GM21515 (cell line): ENCODE measurements at regions not wholly inside any gene's neighbourhood (a gene's known extent, or its start where the extent isn't known, plus 50 kb on each side); places are given as distances from the start of the nearest gene placed in this dataset.

Experiments
- ATAC-seq: cut with Tn5 transposase; IDR thresholded peaks from one replicate; pipeline ENCODE4 v1.9.1; 2021; ENCODE audit not compliant: unreplicated experiment

DNA sequence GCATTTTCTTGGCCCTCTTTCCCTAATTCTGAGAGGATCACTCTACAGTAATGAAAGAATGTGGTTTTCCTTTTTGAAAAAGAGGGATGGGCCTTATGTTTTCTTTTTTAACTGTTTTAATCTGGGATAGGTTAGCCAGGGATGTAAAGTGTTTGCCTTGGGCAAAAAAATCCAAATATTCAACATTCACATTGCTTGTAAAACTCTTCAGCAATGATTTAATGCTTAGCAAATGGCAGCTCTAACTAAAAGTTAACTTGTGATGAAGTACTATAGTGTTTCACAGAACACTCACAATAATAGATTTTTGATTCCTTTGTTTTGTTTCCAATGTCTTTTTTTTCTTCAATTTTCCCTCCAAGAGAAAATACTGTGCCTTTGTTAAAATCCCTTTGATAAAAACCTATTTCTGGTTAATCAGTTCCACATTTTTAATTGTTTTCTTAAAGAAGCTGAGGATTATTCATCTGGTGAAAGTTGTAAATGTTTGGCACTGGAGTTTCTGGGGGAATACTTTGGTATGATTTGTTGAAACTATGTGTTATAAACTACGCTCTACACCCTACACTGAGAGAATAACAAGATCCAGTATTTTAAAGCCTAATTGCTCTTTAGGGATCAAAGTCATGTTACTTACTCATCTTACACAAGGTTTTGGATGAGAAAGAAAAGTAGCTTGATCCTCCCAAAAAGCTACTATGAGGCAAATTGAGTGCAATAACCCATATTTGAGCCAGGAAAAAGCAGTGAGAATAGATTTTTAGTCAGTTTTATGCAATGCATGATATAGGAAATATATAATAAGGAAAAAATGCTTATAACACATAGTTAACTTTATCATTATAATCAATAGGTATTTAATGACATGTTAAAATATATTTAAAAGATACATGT lies 335.8 kb downstream of the EPHA7 start:
- no peak for ATAC-seq

DNA sequence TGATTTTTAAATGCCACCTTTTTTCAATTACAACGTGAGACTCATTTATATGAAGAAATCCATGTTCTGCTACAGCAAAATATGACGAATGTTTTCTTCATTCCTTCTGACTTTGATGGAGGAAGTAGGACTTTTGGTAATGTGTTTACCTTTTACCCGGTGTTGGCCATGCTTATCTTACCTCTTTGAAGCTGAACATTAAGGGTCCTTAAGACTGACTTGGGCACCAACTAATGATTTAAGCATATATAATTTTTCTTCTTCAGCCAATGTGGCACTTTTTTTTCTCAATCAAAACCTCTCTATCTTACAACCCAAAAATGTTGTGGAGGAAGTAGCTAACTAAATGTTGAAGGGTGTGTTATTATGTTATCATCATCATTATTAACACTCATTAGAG lies 337.5 kb downstream of the EPHA7 start:
- ATAC-seq, result no peak

DNA sequence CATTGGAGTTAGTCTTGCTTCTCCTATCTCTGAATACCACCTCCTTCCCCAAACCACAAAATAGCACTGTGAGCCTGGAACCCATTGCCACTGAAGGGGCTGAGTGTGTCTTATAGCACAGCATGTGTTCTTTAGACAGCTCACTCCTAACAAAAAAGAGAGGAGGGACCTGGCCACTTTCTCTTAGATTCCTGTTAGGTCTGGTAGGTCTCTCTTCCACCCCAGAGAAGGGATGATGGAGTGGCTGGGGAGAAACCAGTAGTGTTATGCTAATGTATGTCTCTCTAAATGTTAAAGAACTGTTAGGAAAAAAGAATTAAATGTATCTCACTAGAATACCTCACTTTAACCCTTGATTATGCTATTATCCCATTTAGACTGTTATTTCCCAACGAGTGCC lies 340.3 kb downstream of the EPHA7 start:
- no peak for ATAC-seq

DNA sequence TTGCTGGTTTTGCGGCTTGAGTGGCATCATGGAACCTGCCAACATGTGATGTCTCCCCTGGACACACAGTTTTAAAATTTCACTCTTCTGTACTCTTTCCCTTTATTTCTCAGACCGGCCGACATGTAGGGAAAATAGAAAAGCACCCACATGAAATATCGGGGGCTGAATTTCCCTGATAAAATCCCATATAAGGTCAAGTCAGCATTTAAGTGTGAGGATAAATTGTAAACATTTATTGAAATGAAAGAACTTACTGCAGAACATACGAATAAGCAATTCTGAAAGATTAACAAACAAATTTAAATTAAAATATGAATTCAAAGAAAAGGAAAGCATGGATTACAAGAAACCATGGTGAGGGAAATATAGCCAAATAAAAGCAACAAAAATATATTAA lies 345.5 kb downstream of the EPHA7 start:
- no peak for ATAC-seq

DNA sequence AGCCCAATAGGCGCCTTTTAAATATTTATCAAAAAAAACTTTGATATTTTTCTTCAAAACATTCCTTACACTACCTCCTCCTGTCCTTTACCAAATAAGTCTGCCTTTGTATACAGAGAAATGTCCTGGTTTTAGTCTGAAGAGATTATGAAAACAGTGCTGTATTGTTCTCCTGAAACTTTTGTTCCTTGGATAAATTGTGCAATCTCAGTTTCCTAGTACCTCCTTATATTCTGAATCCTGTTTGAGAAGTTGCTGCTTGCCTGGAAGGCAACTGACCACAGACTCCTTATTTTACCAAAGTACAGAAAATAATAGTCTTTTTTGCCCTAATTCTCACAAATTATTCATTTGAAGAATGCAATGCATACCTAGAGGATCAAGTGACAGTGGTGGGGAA lies 349.5 kb downstream of the EPHA7 start:
- no peak for ATAC-seq

DNA sequence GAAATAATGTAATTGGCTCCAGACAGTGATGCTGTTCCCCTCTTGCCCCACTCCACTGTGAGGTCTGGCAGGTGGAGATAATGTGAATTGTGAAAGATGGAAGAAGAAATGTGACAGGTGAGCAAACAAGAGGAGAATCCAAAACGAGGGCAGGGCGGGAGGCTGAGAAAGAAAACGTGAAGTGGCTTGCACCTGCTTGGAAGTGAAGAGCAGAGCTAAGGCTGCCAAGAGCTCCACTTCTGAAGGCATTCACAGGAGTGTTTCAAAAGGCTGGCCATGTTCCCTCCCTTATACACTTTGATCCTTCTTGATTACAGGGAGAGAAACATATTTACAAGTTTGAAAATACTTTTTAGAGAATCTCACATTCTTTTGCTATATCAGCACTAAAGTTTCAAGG lies 359.4 kb downstream of the EPHA7 start:
- no peak for ATAC-seq

DNA sequence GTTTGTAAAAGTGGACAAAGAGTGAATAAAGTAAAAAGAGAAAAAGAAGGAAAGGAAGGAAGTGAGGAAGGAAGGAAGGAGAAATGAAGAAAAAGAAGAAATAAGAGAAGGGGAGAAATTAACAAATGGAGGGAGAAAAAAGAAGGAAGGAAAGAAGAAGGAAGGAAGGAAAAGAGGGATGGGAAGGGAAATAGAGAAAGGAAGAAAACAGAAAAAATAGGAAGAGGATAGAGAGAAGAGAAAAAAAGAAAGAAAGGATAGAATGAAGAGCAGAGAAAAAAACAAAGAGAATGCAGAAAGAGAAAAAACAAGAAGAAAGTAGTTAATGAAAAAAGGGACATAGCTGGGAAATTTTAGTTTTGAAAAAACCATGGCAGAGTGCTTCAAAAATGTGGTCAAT lies 361.8 kb downstream of the EPHA7 start:
- ATAC-seq, result no peak

DNA sequence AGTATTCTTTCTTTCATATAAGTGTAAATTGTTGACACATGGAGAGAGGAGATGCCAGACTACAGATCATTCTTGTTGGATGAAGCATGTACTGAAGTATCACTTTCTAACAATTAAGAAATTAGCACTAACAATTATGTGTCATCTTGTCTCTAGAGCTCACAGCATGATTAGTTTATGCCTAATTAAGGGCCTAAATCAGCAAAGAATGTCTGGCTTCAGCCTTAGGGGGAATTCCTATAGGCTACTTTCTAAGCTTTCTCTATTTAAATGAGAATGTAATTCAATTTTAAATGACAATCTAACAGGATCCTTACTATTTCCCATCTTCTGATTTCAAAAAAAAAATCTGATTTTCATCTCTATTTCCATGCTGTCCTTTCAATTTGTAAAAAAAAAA lies 371.0 kb downstream of the EPHA7 start:
- no peak for ATAC-seq

DNA sequence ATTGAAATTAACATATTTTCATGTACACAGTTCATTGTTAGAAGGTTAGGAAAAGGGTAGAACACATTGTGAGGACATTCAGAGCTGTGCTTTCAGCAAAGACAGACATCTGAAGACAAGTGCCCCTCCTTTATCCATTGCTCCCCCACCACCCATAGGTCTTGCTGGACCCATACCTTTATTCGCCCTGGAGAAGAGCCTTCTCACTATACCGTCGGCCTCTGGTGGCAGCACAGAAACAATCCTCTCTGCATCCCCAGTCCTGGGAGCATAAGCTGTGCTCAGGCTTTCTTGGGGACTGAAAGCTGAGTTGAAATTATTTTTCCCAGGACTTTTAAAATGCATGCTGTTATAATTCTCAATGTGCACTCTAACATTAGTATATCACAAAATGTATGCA lies 372.3 kb downstream of the EPHA7 start:
- no peak for ATAC-seq

DNA sequence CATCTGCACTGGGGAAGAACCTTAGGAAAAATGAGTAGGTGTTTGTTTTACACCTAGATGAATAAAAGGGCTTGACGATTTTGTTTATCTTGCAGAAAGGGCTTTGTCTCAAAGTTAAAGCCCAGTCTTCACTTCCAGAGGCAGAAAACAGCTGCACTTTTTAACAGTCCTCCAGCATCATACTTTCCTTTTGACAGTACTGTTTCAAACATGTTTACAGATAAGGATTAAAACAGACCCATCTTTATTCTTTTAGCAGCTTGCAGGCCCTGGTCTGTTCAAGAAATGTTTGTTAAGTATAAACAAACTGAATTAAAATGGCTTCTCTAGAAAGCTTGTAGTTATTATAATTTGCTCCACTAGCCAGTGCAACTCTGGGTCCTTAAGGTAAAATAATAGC lies 374.2 kb downstream of the EPHA7 start:
- ATAC-seq, result no peak

DNA sequence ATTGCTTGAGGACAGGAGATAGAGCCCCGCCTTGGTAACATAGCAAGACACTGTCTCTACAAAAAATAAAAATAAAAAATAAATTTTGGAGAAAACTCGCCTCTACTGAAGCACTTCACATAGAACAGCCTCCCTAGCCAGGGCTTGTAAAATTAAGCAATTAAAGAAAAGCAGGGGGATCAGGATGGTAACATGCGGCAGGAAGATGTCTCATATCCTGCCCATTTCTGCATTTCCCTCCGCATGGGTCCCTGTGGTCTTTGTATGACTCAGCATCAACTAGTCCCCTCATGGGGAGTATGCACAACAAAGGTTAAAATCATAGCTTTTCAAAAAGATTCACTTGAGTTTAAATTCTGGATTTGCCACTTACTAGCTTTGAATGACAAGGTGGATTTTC lies 379.0 kb downstream of the EPHA7 start:
- no peak for ATAC-seq

DNA sequence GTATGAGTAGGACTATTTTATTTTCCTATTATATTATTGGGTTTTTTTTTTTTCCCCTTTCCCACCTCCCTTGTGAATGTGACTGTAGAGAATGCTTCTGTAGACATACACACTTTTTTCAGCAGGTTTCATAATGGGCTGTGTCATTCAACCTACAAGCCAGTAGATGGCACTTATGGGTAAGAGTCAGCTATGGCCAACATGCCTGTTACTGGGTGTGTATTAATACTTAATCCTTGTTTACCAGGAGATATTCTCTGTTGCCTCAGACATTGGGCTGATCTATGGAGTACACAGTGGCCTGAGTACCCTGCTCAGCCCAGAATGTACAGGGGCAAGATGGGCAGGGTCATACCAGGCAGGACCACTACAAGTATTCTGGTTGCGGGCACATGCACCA lies 382.5 kb downstream of the EPHA7 start:
- ATAC-seq, result no peak

DNA sequence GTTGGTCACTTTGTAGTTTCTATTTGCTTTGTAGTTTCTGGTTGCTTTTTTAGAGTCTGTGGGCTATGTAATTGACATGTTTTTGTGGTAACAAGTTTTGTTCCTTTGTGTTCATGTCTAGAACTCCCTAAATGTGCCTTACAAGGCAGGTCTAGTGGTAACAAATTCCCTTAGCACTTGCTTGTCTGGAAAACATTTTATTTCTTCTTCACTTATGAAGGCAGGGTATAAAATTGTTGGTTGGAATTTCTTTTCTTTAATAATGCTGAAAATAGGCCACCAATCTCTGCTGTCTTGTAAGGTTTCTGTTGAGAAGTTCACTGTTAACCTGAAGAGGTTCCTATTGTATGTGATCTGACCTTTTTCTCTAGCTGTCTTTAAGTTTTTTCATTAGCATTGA lies 383.6 kb downstream of the EPHA7 start:
- no peak for ATAC-seq

DNA sequence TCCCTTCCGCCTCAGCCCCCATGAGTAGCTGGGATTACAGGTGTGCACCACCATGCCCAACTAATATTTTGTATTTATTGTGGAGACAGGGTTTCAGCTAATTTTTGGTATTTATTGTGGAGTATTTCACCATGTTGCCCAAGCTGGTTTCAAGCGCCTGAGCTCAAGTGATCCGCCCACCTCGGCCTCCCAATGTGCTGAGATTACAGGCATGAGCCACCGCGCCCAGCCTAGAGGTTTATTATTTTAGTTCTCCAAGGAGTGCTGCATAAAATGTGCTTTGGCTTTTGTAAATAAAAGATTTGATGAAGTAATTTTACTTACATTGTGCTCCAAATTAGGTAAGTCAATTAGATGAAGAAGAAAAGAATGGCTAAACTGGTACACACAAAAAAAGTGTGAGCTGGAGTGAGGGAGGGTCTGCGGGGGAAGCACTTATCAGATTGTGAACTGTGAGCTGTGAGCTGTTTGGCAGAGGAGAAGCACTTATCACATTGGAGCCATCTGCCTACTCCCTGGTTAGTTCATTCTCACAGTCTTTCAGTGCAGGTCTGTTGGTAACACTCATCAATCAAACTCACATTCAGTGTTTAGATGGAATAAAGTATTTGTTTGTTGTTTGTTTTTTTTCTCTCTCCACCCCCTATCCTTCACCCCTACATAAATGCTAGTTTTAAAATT lies 398.0 kb downstream of the EPHA7 start:
- ATAC-seq, result no peak

DNA sequence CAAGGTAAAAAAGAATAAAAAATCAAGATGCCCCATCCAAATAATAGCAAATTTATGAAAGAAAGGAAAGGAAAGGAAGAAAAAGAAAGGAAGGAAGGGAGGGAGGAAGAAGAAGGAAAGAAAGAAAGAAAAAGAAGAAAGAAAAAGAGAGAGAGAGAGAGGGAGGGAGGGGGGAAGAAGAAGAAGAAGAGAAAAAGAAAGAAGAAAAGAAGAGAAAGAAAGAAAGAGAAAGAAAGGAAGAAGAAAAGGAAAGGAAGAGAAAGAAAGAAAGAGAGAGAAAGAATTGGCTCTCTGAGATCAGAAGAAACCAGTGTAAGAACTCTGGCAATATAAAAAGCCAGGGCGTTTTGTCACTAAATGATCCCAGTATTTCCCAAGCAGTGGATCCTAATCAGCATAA lies 401.7 kb downstream of the EPHA7 start:
- ATAC-seq, result no peak

DNA sequence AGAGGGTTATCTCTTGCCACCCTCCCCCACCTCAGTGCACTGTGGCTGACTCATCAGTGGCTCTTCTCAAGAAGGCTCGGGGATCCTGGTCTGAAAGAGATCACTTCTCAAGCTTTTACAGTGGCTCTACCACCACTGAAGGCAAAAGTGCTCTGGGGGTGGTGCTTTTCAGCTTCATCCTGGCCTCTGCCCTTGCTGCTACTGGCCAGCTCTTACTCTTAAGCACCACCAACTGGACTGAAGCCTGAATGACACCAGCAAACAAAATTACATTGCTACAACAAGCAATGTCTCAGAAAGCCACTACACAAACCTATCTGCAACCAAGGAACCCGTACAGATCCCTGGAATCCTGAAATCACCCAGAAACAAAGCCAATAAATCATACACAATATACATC lies 402.1 kb downstream of the EPHA7 start:
- no peak for ATAC-seq

DNA sequence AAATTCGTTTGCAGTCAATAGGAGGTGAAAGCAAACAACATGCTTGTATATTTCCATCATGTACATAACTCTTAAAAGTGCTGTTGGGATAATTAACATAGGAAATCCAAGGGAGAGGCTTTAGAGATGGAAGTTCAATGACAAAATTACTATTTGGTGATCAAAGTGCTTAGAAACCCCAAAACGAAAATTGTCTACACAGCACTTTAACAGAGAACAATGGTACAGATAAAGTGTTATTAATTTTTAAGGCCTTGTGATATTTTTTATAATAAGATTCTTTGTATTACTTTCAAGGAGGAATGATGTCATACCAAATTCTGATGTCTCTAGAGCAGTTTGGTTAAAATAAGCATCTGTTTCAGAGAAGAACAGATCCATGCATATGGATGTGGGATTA lies 406.3 kb downstream of the EPHA7 start:
- ATAC-seq, result no peak

DNA sequence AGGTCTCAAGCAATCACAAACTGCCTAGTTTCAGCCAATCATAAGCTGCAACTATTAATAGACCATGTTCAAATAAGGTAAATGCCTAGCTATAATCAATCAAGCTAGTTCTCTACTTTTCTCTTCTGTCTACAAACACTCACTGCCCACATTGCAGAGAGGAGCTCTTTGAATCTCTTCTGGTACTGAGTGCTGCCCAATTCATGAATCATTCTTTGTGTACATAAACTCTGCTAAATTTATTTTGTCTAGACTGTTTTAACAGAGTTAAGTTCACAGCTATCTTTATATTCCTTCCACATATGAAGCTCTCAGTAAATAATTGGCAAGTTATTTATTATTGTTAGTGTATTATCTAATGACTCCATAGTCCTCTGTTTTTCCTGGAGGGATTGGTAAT lies 411.0 kb downstream of the EPHA7 start:
- no peak for ATAC-seq

DNA sequence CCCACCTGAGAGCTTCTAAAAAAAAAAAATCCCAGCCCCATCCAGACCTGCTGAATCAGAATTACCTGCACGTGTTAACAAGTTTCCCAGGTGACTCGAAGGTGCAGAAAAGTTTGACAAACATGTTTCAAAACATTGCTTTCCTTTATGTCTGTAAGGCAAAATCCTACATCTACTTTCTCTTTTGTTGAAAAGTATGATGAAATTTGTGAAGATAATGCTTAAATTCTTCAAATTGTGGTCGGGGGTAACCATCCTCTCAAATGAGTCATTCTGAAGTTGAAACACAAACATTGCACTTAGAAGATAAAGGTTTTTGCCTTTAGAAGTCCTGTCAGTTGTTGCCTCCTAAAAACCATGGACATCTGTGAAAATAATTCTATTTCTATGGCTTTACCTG lies 429.7 kb downstream of the EPHA7 start:
- no peak for ATAC-seq

DNA sequence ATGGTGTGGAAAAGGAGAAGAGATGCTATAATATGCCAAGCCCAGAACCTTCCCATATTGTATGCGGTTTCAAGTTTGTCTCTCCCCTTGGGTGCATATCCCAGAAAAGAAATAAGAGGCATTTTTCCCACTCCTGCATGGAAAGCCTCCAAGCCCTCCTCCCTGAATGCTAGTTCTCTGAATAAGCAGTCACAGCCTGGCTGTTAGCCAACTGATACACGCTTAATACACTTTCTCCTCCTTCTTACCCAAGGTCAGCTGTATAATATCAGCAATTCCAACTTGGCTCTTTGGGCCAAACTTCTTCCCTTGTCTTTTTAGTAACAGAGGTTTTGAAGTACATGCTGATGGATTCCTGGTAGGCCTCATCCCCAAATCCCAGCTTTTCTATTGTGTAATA lies 440.1 kb downstream of the EPHA7 start:
- no peak for ATAC-seq

DNA sequence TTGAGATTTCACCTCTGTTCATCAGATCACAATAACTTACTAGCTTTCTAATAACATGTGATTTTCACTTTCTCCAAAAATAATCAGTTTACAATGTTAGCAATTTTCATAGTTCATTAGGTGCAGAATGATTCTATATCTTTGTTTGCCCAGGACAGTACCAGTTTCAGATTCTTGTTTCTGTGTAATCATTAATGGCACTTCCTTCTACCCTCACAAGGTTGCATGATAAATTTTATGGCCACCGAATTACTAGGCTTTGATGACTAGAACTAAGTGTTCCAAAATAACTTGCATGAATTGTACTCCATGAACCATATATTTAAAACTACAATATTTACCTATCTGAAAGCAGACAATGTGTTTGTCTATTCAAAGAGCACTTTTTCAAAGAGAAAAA lies 442.3 kb downstream of the EPHA7 start:
- ATAC-seq, result no peak

DNA sequence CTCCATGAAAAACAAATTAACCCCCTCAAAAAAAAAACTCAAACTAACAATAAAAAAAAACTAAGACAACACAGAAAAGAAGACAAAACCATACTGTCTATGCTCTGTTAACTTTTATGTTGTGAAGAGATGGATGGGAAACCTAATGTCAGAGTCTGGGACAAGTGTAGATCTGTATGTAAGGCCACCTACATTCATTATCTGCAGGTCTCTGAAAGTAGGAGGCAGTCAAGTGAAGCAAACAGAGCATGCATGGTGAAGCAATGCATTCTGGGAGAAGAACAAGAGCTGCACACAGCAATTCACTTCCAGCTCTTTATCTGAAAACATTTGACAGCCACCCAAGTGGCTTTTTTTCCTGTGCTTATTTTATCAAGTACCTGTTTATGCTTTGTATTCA lies 452.0 kb downstream of the EPHA7 start:
- no peak for ATAC-seq

DNA sequence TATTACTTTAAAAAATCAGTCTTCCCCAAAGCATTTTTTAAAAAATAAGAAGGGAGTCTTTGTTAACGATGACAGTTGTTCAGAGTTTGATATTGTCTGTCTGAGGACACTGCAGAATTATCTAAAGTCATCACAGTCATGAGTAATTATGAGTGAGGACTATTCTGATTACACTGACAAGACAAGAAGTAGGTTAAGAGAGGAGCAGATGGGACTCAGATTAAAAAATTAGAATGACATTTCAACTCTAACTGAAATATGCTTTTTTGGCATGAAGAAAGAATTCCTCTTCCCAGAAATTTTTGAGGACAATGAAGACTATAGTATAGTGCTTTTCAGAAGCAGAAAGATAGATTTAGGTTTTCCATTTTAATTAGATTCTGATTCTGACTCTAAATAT lies 456.5 kb downstream of the EPHA7 start:
- no peak for ATAC-seq
